Esophagus muscularis mucosa (tissue), 4 donors: ENCODE measurements at regions not wholly inside any gene's neighbourhood (a gene's known extent, or its start where the extent isn't known, plus 50 kb on each side); places are given as distances from the start of the nearest gene placed in this dataset.

Source experiments
- DNase-seq: peaks from one replicate; pipeline ENCODE4 v3.0.0-alpha.2; 2017; ENCODE audit errors: extremely low spot score
- H3K27ac ChIP-seq, 4 donors: fragments of 200-600 bp; sonication (generic); replicated peaks in 1 of 4; 1 replicate in 3 of 4; 2 replicates in 1 of 4; pipeline ENCODE4 v1.5.1; 2016 to 2019; ENCODE audit warnings: mild to moderate bottlenecking in 1 of 4
- H3K27me3 ChIP-seq, 4 donors: fragments of 200-600 bp; sonication (generic); one replicate each; pipeline versions ENCODE4 v1.5.1 to v1.6.0; 2016 to 2019
- H3K36me3 ChIP-seq, 4 donors: fragments of 200-600 bp; sonication (generic); one replicate each; pipeline ENCODE4 v1.5.1; 2016 to 2019
- H3K4me1 ChIP-seq, 4 donors: fragments of 200-600 bp; sonication (generic); one replicate each; pipeline ENCODE4 v1.5.1; 2016 to 2019
- H3K4me3 ChIP-seq, 4 donors: fragments of 200-600 bp; sonication (generic); 1 replicate in 2 of 4; 2 replicates in 2 of 4; pipeline ENCODE4 v1.5.1; 2016 to 2019; ENCODE audit warnings: mild to moderate bottlenecking in 4 of 4, moderate library complexity in 1 of 4
- H3K9me3 ChIP-seq, 4 donors: fragments of 200-600 bp; sonication (generic); 1 replicate in 3 of 4; 2 replicates in 1 of 4; pipeline ENCODE4 v1.5.1; 2016 to 2019
- EP300 ChIP-seq: sonication (generic); formaldehyde crosslinking; IDR thresholded peaks from one replicate; pipeline ENCODE4 v1.6.1; 2017; ENCODE audit warnings: antibody characterized with exemption
- POLR2A ChIP-seq: fragments of 450-650 bp; IDR thresholded peaks from one replicate; pipeline ENCODE4 v1.6.1; 2017; ENCODE audit warnings: antibody characterized with exemption, moderate library complexity, mild to moderate bottlenecking, low read depth
- POLR2AphosphoS5 ChIP-seq, 2 donors: sonication (generic); formaldehyde crosslinking; IDR thresholded peaks; one replicate each; pipeline ENCODE4 v1.6.1; 2017; ENCODE audit warnings: antibody characterized with exemption in 2 of 2
- WGBS: methylation state at CpG from one replicate; pipeline ENCODE4 v1.1.5; 2018; 5-methylcytosine and 5-hydroxymethylcytosine counted together
- intact Hi-C: fragments of 100-400 bp; cut with DNase I; formaldehyde crosslinking; loops from one replicate; pipeline ENCODE4 v1.15.1; 2023
- TF ChIP-seq, protein P1 (sequence below), 3 experiments: fragments of 200-600 bp in 2 of 3; fragments of 450-650 bp in 1 of 3; sonication (generic) in 2 of 3; IDR thresholded peaks; one replicate each; pipeline ENCODE4 v1.5.1; 2017 to 2019; ENCODE audit warnings: antibody characterized with exemption in 3 of 3, mild to moderate bottlenecking in 2 of 3, moderate library complexity in 1 of 3

- H3K27ac ChIP-seq, result peak overlapping the region in 1 of 4 donors; percentile 33
- intact Hi-C loops, result loop anchor here (10.0 kb wide), 1 partner anchor 469 kb away; no protein-coding TSS in a partner anchor
- no peak overlapping the region for H3K4me3 ChIP-seq
- H3K9me3 ChIP-seq, result no peaks in the 10 kb centered on the region
- H3K27me3 ChIP-seq, result no peaks in the 10 kb centered on the region
- DNase-seq, result peak; percentile 31
- TF ChIP-seq POLR2AphosphoS5 (IDR thresholded peaks at IDR 0.05), result no peak
- no peak for TF ChIP-seq EP300
- TF ChIP-seq POLR2A, result no peak
- TF ChIP-seq, protein P1, sequence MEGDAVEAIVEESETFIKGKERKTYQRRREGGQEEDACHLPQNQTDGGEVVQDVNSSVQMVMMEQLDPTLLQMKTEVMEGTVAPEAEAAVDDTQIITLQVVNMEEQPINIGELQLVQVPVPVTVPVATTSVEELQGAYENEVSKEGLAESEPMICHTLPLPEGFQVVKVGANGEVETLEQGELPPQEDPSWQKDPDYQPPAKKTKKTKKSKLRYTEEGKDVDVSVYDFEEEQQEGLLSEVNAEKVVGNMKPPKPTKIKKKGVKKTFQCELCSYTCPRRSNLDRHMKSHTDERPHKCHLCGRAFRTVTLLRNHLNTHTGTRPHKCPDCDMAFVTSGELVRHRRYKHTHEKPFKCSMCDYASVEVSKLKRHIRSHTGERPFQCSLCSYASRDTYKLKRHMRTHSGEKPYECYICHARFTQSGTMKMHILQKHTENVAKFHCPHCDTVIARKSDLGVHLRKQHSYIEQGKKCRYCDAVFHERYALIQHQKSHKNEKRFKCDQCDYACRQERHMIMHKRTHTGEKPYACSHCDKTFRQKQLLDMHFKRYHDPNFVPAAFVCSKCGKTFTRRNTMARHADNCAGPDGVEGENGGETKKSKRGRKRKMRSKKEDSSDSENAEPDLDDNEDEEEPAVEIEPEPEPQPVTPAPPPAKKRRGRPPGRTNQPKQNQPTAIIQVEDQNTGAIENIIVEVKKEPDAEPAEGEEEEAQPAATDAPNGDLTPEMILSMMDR (IDR thresholded peaks at IDR 0.05), result peak in 1 of 3 experiments; percentile 16
- no peaks in the 10 kb centered on the region for H3K36me3 ChIP-seq
- H3K4me1 ChIP-seq, result peaks cover 0 to 13% (median 11%) of the 10 kb centered on the region in 4 donors
- WGBS, result 35% methylated on average over 3 of the region's 3 CpGs
Observed at GRCh38 chr9:99336005-99336404, 113.9 kb downstream of the SEC61B start.

- DNase-seq, result no peak
- Histone ChIP-seq H3K9me3 (no peaks in the 10 kb centered on the region), H3K27me3 (no peaks in the 10 kb centered on the region), H3K27ac (no peak overlapping the region), H3K36me3 (no peaks in the 10 kb centered on the region), H3K4me1 (peaks cover 0 to 13% (median 11%) of the 10 kb centered on the region in 4 donors), H3K4me3 (no peak overlapping the region)
- TF ChIP-seq POLR2A (no peak), POLR2AphosphoS5 (IDR thresholded peaks at IDR 0.05) (no peak), EP300 (no peak)
- TF ChIP-seq, protein P1 (IDR thresholded peaks at IDR 0.05), result no peak
- WGBS, result 96% methylated on average over 1 of the region's 1 CpG
- intact Hi-C loops, result loop anchor here (10.0 kb wide), 1 partner anchor 468 kb away; no protein-coding TSS in a partner anchor
Observed at GRCh38 chr9:99336531-99336930, 114.4 kb downstream of the SEC61B start.

DNA sequence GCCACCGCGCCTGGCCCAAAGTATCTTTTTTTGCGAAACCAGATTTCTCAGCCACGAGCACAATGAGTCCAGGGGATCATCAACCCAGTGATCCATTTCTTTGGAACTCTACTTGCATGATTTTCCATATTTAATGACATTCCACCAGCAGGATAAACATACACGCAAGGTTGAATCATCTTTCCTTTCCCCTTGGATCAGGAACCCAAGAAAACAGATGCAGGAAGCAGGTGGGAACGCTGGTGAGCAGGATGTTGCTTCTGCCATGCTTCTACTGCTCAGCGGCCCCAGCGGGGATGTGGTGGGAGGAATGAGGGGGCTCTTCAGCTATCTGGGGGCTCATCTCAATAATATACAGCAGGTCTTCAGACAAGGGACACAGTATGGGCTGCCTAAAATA is 118.2 kb downstream of the SEC61B start:
- WGBS, result 92% methylated on average over 6 of the region's 8 CpGs
- H3K27me3 ChIP-seq, result no peaks in the 10 kb centered on the region
- no peaks in the 10 kb centered on the region for H3K9me3 ChIP-seq
- DNase-seq, result peak; percentile 60
- intact Hi-C loops, result no loop called here
- TF ChIP-seq POLR2A (no peak), POLR2AphosphoS5 (IDR thresholded peaks at IDR 0.05) (no peak), EP300 (no peak)
- TF ChIP-seq, protein P1 (IDR thresholded peaks at IDR 0.05), result no peak
- H3K36me3 ChIP-seq, result no peaks in the 10 kb centered on the region
- H3K4me3 ChIP-seq, result no peak overlapping the region
- H3K4me1 ChIP-seq, result peaks cover 0 to 13% (median 10%) of the 10 kb centered on the region in 4 donors
- no peak overlapping the region for H3K27ac ChIP-seq

GRCh38 chr9:99341686-99342085 is 119.6 kb downstream of the SEC61B start:
- Histone ChIP-seq H3K4me1 (peaks cover 0 to 2% (median 0%) of the 10 kb centered on the region in 4 donors), H3K4me3 (no peak overlapping the region), H3K36me3 (no peaks in the 10 kb centered on the region), H3K27ac (no peak overlapping the region), H3K27me3 (no peaks in the 10 kb centered on the region), H3K9me3 (no peaks in the 10 kb centered on the region)
- peak; percentile 42 for DNase-seq
- TF ChIP-seq, protein P1 (IDR thresholded peaks at IDR 0.05), result no peak
- no peak for TF ChIP-seq POLR2AphosphoS5 (IDR thresholded peaks at IDR 0.05)
- no peak for TF ChIP-seq EP300
- no peak for TF ChIP-seq POLR2A
- intact Hi-C loops, result no loop called here
- WGBS, result 94% methylated on average over 5 of the region's 5 CpGs

GRCh38 chr9:99345451-99345850 is 123.4 kb downstream of the SEC61B start:
- Histone ChIP-seq H3K4me1 (no peaks in the 10 kb centered on the region), H3K27me3 (no peaks in the 10 kb centered on the region), H3K4me3 (no peak overlapping the region), H3K36me3 (no peaks in the 10 kb centered on the region), H3K27ac (no peak overlapping the region), H3K9me3 (no peaks in the 10 kb centered on the region)
- TF ChIP-seq, protein P1 (IDR thresholded peaks at IDR 0.05), result no peak
- TF ChIP-seq POLR2AphosphoS5 (IDR thresholded peaks at IDR 0.05), result no peak
- no peak for TF ChIP-seq EP300
- no peak for TF ChIP-seq POLR2A
- intact Hi-C loops, result no loop called here
- WGBS, result 96% methylated on average over 1 of the region's 1 CpG
- DNase-seq, result no peak
